H9 (cell line): ENCODE measurements at regions not wholly inside any gene's neighbourhood (a gene's known extent, or its start where the extent isn't known, plus 50 kb on each side); places are given as distances from the start of the nearest gene placed in this dataset.

Experiments used
- DNase-seq: peaks from one replicate; pipeline ENCODE4 v3.0.0-alpha.2; 2017
- H2AFZ ChIP-seq: one replicate; pipeline ENCODE4 v1.6.1; 2013; ENCODE audit warnings: mild to moderate bottlenecking, low read length, control low read depth, moderate library complexity
- H2AK5ac ChIP-seq: 2 replicates; pipeline ENCODE4 v1.6.1; 2013; ENCODE audit warnings: low read length, control low read depth, mixed read lengths; ENCODE audit not compliant: insufficient read length
- H2BK120ac ChIP-seq: one replicate; pipeline ENCODE4 v1.6.1; 2013; ENCODE audit warnings: low read depth, mild to moderate bottlenecking, low read length, control low read depth, inconsistent platforms; ENCODE audit not compliant: poor library complexity, severe bottlenecking
- H2BK12ac ChIP-seq: 2 replicates; pipeline ENCODE4 v1.6.1; 2013; ENCODE audit warnings: low read length, control low read depth, mixed read lengths, low read depth; ENCODE audit not compliant: insufficient read length
- H2BK15ac ChIP-seq: 2 replicates; pipeline ENCODE4 v1.6.1; 2013; ENCODE audit warnings: low read depth, low read length, control low read depth
- H2BK20ac ChIP-seq: one replicate; pipeline ENCODE4 v1.6.1; 2013; ENCODE audit warnings: low read depth, mild to moderate bottlenecking, low read length, control low read depth, inconsistent platforms; ENCODE audit not compliant: poor library complexity, severe bottlenecking
- H2BK5ac ChIP-seq: 2 replicates; pipeline ENCODE4 v1.6.1; 2013; ENCODE audit warnings: low read length, control low read depth, mixed read lengths; ENCODE audit not compliant: insufficient read length
- H3K14ac ChIP-seq: 2 replicates; pipeline ENCODE4 v1.6.1; 2013; ENCODE audit warnings: low read length, control low read depth; ENCODE audit not compliant: insufficient read depth
- H3K18ac ChIP-seq: 2 replicates; pipeline ENCODE4 v1.6.1; 2013; ENCODE audit warnings: low read depth, mild to moderate bottlenecking, mixed read lengths, low read length, control low read depth; ENCODE audit not compliant: insufficient read length
- H3K23ac ChIP-seq: 2 replicates; pipeline ENCODE4 v1.6.1; 2013; ENCODE audit warnings: low read length, control low read depth, mixed read lengths, low read depth; ENCODE audit not compliant: insufficient read length
- H3K23me2 ChIP-seq: 2 replicates; pipeline ENCODE4 v1.6.1; 2013; ENCODE audit warnings: low read depth, mild to moderate bottlenecking, mixed read lengths, low read length, control low read depth; ENCODE audit not compliant: insufficient read length, poor library complexity, severe bottlenecking
- H3K27ac ChIP-seq: 2 replicates; pipeline ENCODE4 v1.5.1; 2013; ENCODE audit warnings: low read length, control low read depth, mixed read lengths, low read depth; ENCODE audit not compliant: insufficient read length
- H3K27me3 ChIP-seq: 2 replicates; pipeline ENCODE4 v1.6.1; 2013; ENCODE audit warnings: low read length, control low read depth, inconsistent platforms; ENCODE audit not compliant: insufficient read depth
- H3K4ac ChIP-seq: 2 replicates; pipeline ENCODE4 v1.6.1; 2013; ENCODE audit warnings: low read depth, mild to moderate bottlenecking, control low read depth, inconsistent platforms, low read length, moderate library complexity
- H3K4me1 ChIP-seq: 2 replicates; pipeline ENCODE4 v1.6.1; 2013; ENCODE audit warnings: low read length, control low read depth, inconsistent platforms; ENCODE audit not compliant: insufficient read depth
- H3K4me2 ChIP-seq: 2 replicates; pipeline ENCODE4 v1.6.1; 2013; ENCODE audit warnings: low read length, control low read depth, mixed read lengths; ENCODE audit not compliant: insufficient read length, insufficient read depth
- H3K56ac ChIP-seq: 2 replicates; pipeline ENCODE4 v1.6.1; 2013; ENCODE audit warnings: low read depth, mild to moderate bottlenecking, mixed read lengths, low read length, control low read depth; ENCODE audit not compliant: insufficient read length
- H3K79me1 ChIP-seq: 2 replicates; pipeline ENCODE4 v1.6.1; 2013; ENCODE audit warnings: low read depth, mild to moderate bottlenecking, moderate library complexity, low read length, control low read depth, inconsistent platforms; ENCODE audit not compliant: insufficient read depth, poor library complexity, severe bottlenecking
- H3K79me2 ChIP-seq: 2 replicates; pipeline ENCODE4 v1.6.1; 2013; ENCODE audit warnings: low read length, control low read depth, inconsistent platforms; ENCODE audit not compliant: insufficient read depth
- H3K9ac ChIP-seq: 2 replicates; pipeline ENCODE4 v1.6.1; 2013; ENCODE audit warnings: low read length, control low read depth, mixed read lengths; ENCODE audit not compliant: insufficient read length; ENCODE audit errors: extremely low read depth
- H3K9me3 ChIP-seq: one replicate; pipeline ENCODE4 v1.6.1; 2013; ENCODE audit warnings: low read depth, low read length, inconsistent platforms; ENCODE audit not compliant: control insufficient read depth
- H3T11ph ChIP-seq: one replicate; pipeline ENCODE4 v1.6.1; 2013; ENCODE audit warnings: mild to moderate bottlenecking, low read length, control low read depth, inconsistent platforms
- H4K20me1 ChIP-seq: one replicate; pipeline ENCODE4 v1.6.1; 2013; ENCODE audit not compliant: control insufficient read depth, insufficient read length, insufficient read depth
- H4K5ac ChIP-seq: 2 replicates; pipeline ENCODE4 v1.6.1; 2013; ENCODE audit warnings: low read depth, mild to moderate bottlenecking, mixed read lengths, low read length, control low read depth; ENCODE audit not compliant: insufficient read length
- H4K8ac ChIP-seq: replicated peaks from 2 replicates; pipeline ENCODE4 v1.6.1; 2013; ENCODE audit warnings: low read length, control low read depth, mixed read lengths, low read depth; ENCODE audit not compliant: insufficient read length
- H4K91ac ChIP-seq: 2 replicates; pipeline ENCODE4 v1.6.1; 2013; ENCODE audit warnings: low read depth, mild to moderate bottlenecking, moderate library complexity, mixed read lengths, low read length, control low read depth; ENCODE audit not compliant: insufficient read length
- H3K27ac Mint-ChIP-seq, 3 experiments: 2 replicates in 2 of 3; 3 replicates in 1 of 3; pipeline ENCODE4 v1.8.0; 2020 to 2021; ENCODE audit warnings: mixed read lengths in 3 of 3, mild to moderate bottlenecking in 1 of 3, moderate library complexity in 1 of 3
- H3K27me3 Mint-ChIP-seq: 2 replicates; pipeline ENCODE4 v1.8.0; 2021; ENCODE audit warnings: low read depth, mild to moderate bottlenecking, moderate library complexity, mixed read lengths
- H3K36me3 Mint-ChIP-seq, 3 experiments: 2 replicates in 2 of 3; 3 replicates in 1 of 3; pipeline ENCODE4 v1.8.0; 2020 to 2021; ENCODE audit warnings: low read depth in 3 of 3, mixed read lengths in 3 of 3; ENCODE audit not compliant: insufficient read depth in 1 of 3
- H3K4me1 Mint-ChIP-seq, 2 experiments: 2 replicates each; pipeline ENCODE4 v1.8.0; 2020; ENCODE audit warnings: mixed read lengths in 2 of 2
- H3K4me3 Mint-ChIP-seq, 2 experiments: 2 replicates in 1 of 2; 3 replicates in 1 of 2; pipeline ENCODE4 v1.8.0; 2020 to 2021; ENCODE audit warnings: mild to moderate bottlenecking in 2 of 2, mixed read lengths in 2 of 2, moderate library complexity in 1 of 2
- H3K9me3 Mint-ChIP-seq, 2 experiments: 2 replicates in 1 of 2; 3 replicates in 1 of 2; pipeline ENCODE4 v1.8.0; 2020; ENCODE audit warnings: mild to moderate bottlenecking in 2 of 2, mixed read lengths in 2 of 2, moderate library complexity in 1 of 2
- WGBS: extraction: QIAGEN DNeasy Blood & Tissue Kit; methylation state at CpG from one replicate; pipeline ENCODE4 v1.1.7; 2013; ENCODE audit warnings: missing lambda C conversion rate, low lambda C conversion rate, mixed read lengths; ENCODE audit not compliant: insufficient read length; ENCODE audit errors: extremely low coverage; 5-methylcytosine and 5-hydroxymethylcytosine counted together
- TF ChIP-seq, protein P1 (sequence below): fragments of 200-600 bp; sonication (generic); conservative IDR thresholded peaks from 3 replicates; pipeline ENCODE4 v1.8.0; 2021; ENCODE audit warnings: antibody characterized with exemption, mild to moderate bottlenecking

DNA sequence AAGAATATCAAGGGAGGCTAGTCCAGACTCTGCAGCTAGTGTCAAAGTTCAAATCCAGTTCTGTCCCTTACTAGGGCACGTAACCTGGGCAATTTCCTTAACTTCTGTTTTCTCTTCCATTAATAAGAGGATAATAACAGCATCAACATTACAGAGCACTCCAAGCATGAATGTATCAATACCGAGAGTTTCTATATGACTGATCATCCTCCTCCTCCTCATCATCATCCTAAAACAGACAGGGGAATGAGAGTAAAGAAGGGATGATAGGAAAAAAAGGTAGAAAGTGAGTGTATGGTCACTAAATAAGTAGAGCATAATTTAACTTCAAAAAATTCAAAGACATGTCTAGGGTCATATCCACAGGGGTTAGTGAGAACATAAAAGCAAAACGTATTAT lies 171.4 kb downstream of the NDUFA12 start:
- TF ChIP-seq, protein P1, sequence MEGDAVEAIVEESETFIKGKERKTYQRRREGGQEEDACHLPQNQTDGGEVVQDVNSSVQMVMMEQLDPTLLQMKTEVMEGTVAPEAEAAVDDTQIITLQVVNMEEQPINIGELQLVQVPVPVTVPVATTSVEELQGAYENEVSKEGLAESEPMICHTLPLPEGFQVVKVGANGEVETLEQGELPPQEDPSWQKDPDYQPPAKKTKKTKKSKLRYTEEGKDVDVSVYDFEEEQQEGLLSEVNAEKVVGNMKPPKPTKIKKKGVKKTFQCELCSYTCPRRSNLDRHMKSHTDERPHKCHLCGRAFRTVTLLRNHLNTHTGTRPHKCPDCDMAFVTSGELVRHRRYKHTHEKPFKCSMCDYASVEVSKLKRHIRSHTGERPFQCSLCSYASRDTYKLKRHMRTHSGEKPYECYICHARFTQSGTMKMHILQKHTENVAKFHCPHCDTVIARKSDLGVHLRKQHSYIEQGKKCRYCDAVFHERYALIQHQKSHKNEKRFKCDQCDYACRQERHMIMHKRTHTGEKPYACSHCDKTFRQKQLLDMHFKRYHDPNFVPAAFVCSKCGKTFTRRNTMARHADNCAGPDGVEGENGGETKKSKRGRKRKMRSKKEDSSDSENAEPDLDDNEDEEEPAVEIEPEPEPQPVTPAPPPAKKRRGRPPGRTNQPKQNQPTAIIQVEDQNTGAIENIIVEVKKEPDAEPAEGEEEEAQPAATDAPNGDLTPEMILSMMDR = no peak
- no peak overlapping the region for H2AK5ac ChIP-seq
- no peak overlapping the region for H2BK12ac ChIP-seq
- H3K4me1 Mint-ChIP-seq = peaks cover 21 to 26% of the 10 kb centered on the region in 2 experiments
- H4K91ac ChIP-seq = no peak overlapping the region
- no peak overlapping the region for H3K4ac ChIP-seq
- H2BK120ac ChIP-seq = no peak overlapping the region
- no peak overlapping the region for H3K56ac ChIP-seq
- no peak overlapping the region for H3K18ac ChIP-seq
- DNase-seq = no peak
- no peak overlapping the region for H3K9ac ChIP-seq
- no peak overlapping the region for H3K27ac ChIP-seq
- no peaks in the 10 kb centered on the region for H3K27me3 ChIP-seq
- H3K4me2 ChIP-seq = no peak overlapping the region
- no peaks in the 10 kb centered on the region for H3K79me1 ChIP-seq
- no peak overlapping the region for H4K5ac ChIP-seq
- no peak overlapping the region for H2BK15ac ChIP-seq
- no peak overlapping the region for H4K8ac ChIP-seq
- no CpG with 5 or more reads among the region's 3 CpGs for WGBS
- H3K27me3 Mint-ChIP-seq = peaks cover 6% of the 10 kb centered on the region; the same call in 1 of the 2 replicates
- H3K27ac Mint-ChIP-seq = no peak overlapping the region
- H3K9me3 ChIP-seq = no peaks in the 10 kb centered on the region
- H3K4me3 Mint-ChIP-seq = no peak overlapping the region
- no peak overlapping the region for H3K14ac ChIP-seq
- no peaks in the 10 kb centered on the region for H3K79me2 ChIP-seq
- H3K4me1 ChIP-seq = no peaks in the 10 kb centered on the region
- no peaks in the 10 kb centered on the region for H3K23me2 ChIP-seq
- H2BK5ac ChIP-seq = no peak overlapping the region
- no peak overlapping the region for H2AFZ ChIP-seq
- peaks cover 10 to 18% of the 10 kb centered on the region in 2 experiments; a peak in 4 of 5 replicates for H3K9me3 Mint-ChIP-seq
- peaks cover 0 to 6% (median 2%) of the 10 kb centered on the region in 3 experiments; a peak in 5 of 7 replicates for H3K36me3 Mint-ChIP-seq
- H3K23ac ChIP-seq = no peak overlapping the region
- no peak overlapping the region for H2BK20ac ChIP-seq
- no peaks in the 10 kb centered on the region for H4K20me1 ChIP-seq
- no peak overlapping the region for H3T11ph ChIP-seq
